Panc1 (cell line): ENCODE measurements at regions not wholly inside any gene's neighbourhood (a gene's known extent, or its start where the extent isn't known, plus 50 kb on each side); places are given as distances from the start of the nearest gene placed in this dataset.
A peak's percentile ranks its signal among the peaks of the same experiment; 100 is the strongest.

Experiments used
- ATAC-seq: fragments of 200-7000 bp; cut with Tn5 transposase; 2 replicates; pipeline ENCODE4 v1.9.1; 2020; ENCODE audit warnings: mild to moderate bottlenecking, moderate library complexity
- BruUV-seq: library from RNA; stranded (reverse); fragments of 400-500 nt; replicated peaks from 2 replicates; lab custom pipeline; 2021; lab: Mats Ljungman, UMichigan
- CTCF ChIA-PET: fragments of 300-600 bp; sonication (Branson Sonifier 250); formaldehyde crosslinking; loops from one replicate; lab custom pipeline; 2022; ENCODE audit warnings: antibody characterized with exemption; lab: Charles Lee
- POLR2A ChIA-PET: fragments of 300-600 bp; sonication (Branson Sonifier 250); formaldehyde crosslinking; loops from one replicate; lab custom pipeline; 2022; ENCODE audit warnings: antibody characterized with exemption; lab: Charles Lee
- DNase-seq: peaks from one replicate; pipeline ENCODE4 v3.0.0-alpha.2; 2010; ENCODE audit warnings: low read depth, low spot score
- H3K27ac ChIP-seq: 2 replicates; pipeline ENCODE4 v1.5.1; 2011; ENCODE audit warnings: mild to moderate bottlenecking, low read length, inconsistent platforms
- H3K27me3 ChIP-seq: fragments of 200-500 bp; sonication (Bioruptor generic); 2 replicates; pipeline ENCODE4 v1.6.0; 2014; ENCODE audit warnings: low read length, inconsistent platforms; ENCODE audit not compliant: control insufficient read depth, insufficient read depth
- H3K36me3 ChIP-seq: fragments of 200-500 bp; sonication (Bioruptor generic); 2 replicates; pipeline ENCODE4 v1.5.1; 2014; ENCODE audit warnings: inconsistent platforms, mild to moderate bottlenecking, low read length, moderate library complexity; ENCODE audit not compliant: control insufficient read depth, insufficient read depth
- H3K4me1 ChIP-seq: 2 replicates; pipeline ENCODE4 v1.5.1; 2011; ENCODE audit warnings: inconsistent platforms, mild to moderate bottlenecking, low read length, moderate library complexity; ENCODE audit not compliant: control insufficient read depth, insufficient read depth
- H3K4me3 ChIP-seq, 2 experiments: 2 replicates each; pipeline ENCODE4 v1.5.1; 2011 to 2012; ENCODE audit warnings: low read depth in 2 of 2, low read length in 2 of 2, mild to moderate bottlenecking in 2 of 2, inconsistent platforms in 1 of 2, moderate library complexity in 1 of 2
- H3K9me3 ChIP-seq: fragments of 200-500 bp; sonication (Bioruptor generic); 2 replicates; pipeline ENCODE4 v1.5.1; 2014; ENCODE audit warnings: low read depth, mild to moderate bottlenecking, inconsistent platforms, low read length, moderate library complexity; ENCODE audit not compliant: control insufficient read depth, insufficient read depth
- CTCF ChIP-seq: fragments of 450-650 bp; IDR thresholded peaks from 2 replicates; pipeline ENCODE4 v1.5.1; 2017; ENCODE audit warnings: mild to moderate bottlenecking
- POLR2AphosphoS5 ChIP-seq: IDR thresholded peaks from 2 replicates; pipeline ENCODE4 v1.6.1; 2012; ENCODE audit warnings: mild to moderate bottlenecking, low read depth, low read length, moderate library complexity
- REST ChIP-seq, 2 experiments: IDR thresholded peaks; 2 replicates each; pipeline ENCODE4 v1.6.1; 2011 to 2012; ENCODE audit warnings: low read depth in 2 of 2, control low read depth in 1 of 2, low read length in 1 of 2, mild to moderate bottlenecking in 1 of 2, moderate library complexity in 1 of 2; ENCODE audit not compliant: insufficient read depth in 1 of 2
- SIN3A ChIP-seq: IDR thresholded peaks from 2 replicates; pipeline ENCODE4 v1.6.1; 2012; ENCODE audit warnings: low read depth, mild to moderate bottlenecking, low read length, moderate library complexity, borderline replicate concordance; ENCODE audit not compliant: insufficient read depth
- TCF7L2 ChIP-seq: IDR thresholded peaks from 2 replicates; pipeline ENCODE4 v1.6.1; 2011; ENCODE audit warnings: mild to moderate bottlenecking, low read depth, low read length, inconsistent platforms
- in situ Hi-C: cut with HindIII; loops from 2 replicates; pipeline ENCODE4 v1.10.0; 2016; ENCODE audit warnings: low sequenced_read_pairs, low pct_unique_long_range_greater_than_20kb
- intact Hi-C: fragments of 100-400 bp; cut with micrococcal nuclease; formaldehyde crosslinking; loops from one replicate; pipeline ENCODE4 v1.10.0; 2022; ENCODE audit not compliant: unreplicated experiment

- H3K27ac ChIP-seq = no peak overlapping the region
- no peaks in the 10 kb centered on the region for H3K9me3 ChIP-seq
- no peak overlapping the region for H3K4me3 ChIP-seq
- intact Hi-C loops (no loop called here), in situ Hi-C loops (no loop called here)
- POLR2A ChIA-PET = no interaction called here
- ATAC-seq (no peak), DNase-seq (no peak)
- H3K4me1 ChIP-seq = no peaks in the 10 kb centered on the region
- H3K36me3 ChIP-seq = no peaks in the 10 kb centered on the region
- no TSS peak for BruUV-seq
- CTCF ChIA-PET = no interaction called here
- H3K27me3 ChIP-seq = no peaks in the 10 kb centered on the region
- TF ChIP-seq TCF7L2 = no peak
- no peak for TF ChIP-seq REST (IDR thresholded peaks at IDR 0.05; ENCODE audit: insufficient read depth in 1 of 2, low read depth in 2 of 2, low read length in 1 of 2)
- TF ChIP-seq CTCF = no peak
- no peak for TF ChIP-seq POLR2AphosphoS5
These were observed 142.3 kb downstream of the CHD1L start for GRCh38 chr1:147384804-147385203.

GRCh38 chr1:147388969-147389368, 146.5 kb downstream of the CHD1L start:
- H3K9me3 ChIP-seq = no peaks in the 10 kb centered on the region
- peak; percentile 34; the same call in 1 of the 2 replicates for ATAC-seq
- no peak for TF ChIP-seq CTCF
- no peak for TF ChIP-seq REST (IDR thresholded peaks at IDR 0.05; ENCODE audit: insufficient read depth in 1 of 2, low read depth in 2 of 2, low read length in 1 of 2)
- no peak for TF ChIP-seq SIN3A
- no peak for TF ChIP-seq TCF7L2
- no peak for TF ChIP-seq POLR2AphosphoS5
- intact Hi-C loops (no loop called here), in situ Hi-C loops (no loop called here)
- DNase-seq = no peak
- CTCF ChIA-PET = interaction anchor here (1.1 to 1.5 kb wide), 3 partner anchors 12 to 115 kb away, joined by 3 to 8 read pairs (median 7); no protein-coding TSS in a partner anchor
- no peaks in the 10 kb centered on the region for H3K27me3 ChIP-seq
- POLR2A ChIA-PET = interaction anchor here (0.6 kb wide), 1 partner anchor 119 kb away, joined by 3 read pairs; no protein-coding TSS in a partner anchor
- no peaks in the 10 kb centered on the region for H3K4me1 ChIP-seq
- no peaks in the 10 kb centered on the region for H3K36me3 ChIP-seq
- no peak overlapping the region for H3K4me3 ChIP-seq
- H3K27ac ChIP-seq = no peak overlapping the region
- no TSS peak for BruUV-seq
